Esophagus (tissue), 2 donors: ENCODE measurements at regions not wholly inside any gene's neighbourhood (a gene's known extent, or its start where the extent isn't known, plus 50 kb on each side); places are given as distances from the start of the nearest gene placed in this dataset.

ENCODE experiments used
- H3K27ac ChIP-seq, 2 donors: one replicate each; pipeline ENCODE4 v1.5.1; 2013; ENCODE audit warnings: low read depth in 2 of 2, mild to moderate bottlenecking in 2 of 2, inconsistent platforms in 1 of 2, low read length in 1 of 2, moderate library complexity in 1 of 2
- H3K27me3 ChIP-seq, 2 donors: one replicate each; pipeline ENCODE4 v1.6.1; 2013; ENCODE audit warnings: low read length in 2 of 2, control low read depth in 1 of 2, mild to moderate bottlenecking in 1 of 2; ENCODE audit not compliant: insufficient read depth in 2 of 2, control insufficient read depth in 1 of 2
- H3K36me3 ChIP-seq, 2 donors: one replicate each; pipeline ENCODE4 v1.6.1; 2013; ENCODE audit warnings: low read length in 1 of 2; ENCODE audit not compliant: control insufficient read depth in 2 of 2, insufficient read depth in 2 of 2
- H3K4me1 ChIP-seq, 2 donors: one replicate each; pipeline ENCODE4 v1.6.1; 2013; ENCODE audit warnings: low read length in 1 of 2; ENCODE audit not compliant: control insufficient read depth in 2 of 2, insufficient read depth in 2 of 2
- H3K4me3 ChIP-seq, 2 donors: one replicate each; pipeline ENCODE4 v1.5.1; 2013; ENCODE audit warnings: low read length in 2 of 2, mild to moderate bottlenecking in 2 of 2, low read depth in 1 of 2, moderate library complexity in 1 of 2
- H3K9me3 ChIP-seq, 2 donors: one replicate each; pipeline ENCODE4 v1.6.1; 2013; ENCODE audit warnings: mild to moderate bottlenecking in 2 of 2, low read depth in 1 of 2, low read length in 1 of 2, moderate library complexity in 1 of 2; ENCODE audit not compliant: control insufficient read depth in 2 of 2, insufficient read depth in 1 of 2
- WGBS, 2 donors: extraction: QIAGEN DNeasy Blood & Tissue Kit; methylation state at CpG; one replicate each; pipeline ENCODE4 v1.1.7; 2013; 5-methylcytosine and 5-hydroxymethylcytosine counted together
- donor health status: healthy with polysubstance abuse.
- donor health status: Bipolar disorder and iron deficiency.

DNA sequence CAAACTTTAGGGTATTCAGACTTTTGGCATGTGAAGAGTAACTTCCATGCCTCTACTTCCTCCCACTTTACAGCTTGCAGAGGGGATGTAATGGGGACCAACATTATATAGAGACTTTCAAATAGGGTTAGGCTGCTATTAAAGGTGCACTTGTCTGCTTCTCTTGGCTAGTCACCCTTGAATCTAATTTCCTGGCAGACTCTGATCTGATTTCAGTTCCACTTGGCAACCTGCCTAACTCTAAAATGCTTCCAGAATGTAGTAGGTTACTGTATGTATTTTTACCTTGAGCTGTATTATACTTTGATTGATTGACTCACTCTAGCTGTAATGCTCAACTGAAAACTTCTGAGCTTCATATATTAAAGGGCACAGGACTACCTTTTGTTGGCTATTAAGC lies 693.4 kb downstream of the KCTD16 start:
- Histone ChIP-seq H3K9me3 (no peaks in the 10 kb centered on the region), H3K27me3 (no peaks in the 10 kb centered on the region), H3K4me3 (no peak overlapping the region), H3K4me1 (no peaks in the 10 kb centered on the region), H3K36me3 (no peaks in the 10 kb centered on the region), H3K27ac (no peak overlapping the region)

DNA sequence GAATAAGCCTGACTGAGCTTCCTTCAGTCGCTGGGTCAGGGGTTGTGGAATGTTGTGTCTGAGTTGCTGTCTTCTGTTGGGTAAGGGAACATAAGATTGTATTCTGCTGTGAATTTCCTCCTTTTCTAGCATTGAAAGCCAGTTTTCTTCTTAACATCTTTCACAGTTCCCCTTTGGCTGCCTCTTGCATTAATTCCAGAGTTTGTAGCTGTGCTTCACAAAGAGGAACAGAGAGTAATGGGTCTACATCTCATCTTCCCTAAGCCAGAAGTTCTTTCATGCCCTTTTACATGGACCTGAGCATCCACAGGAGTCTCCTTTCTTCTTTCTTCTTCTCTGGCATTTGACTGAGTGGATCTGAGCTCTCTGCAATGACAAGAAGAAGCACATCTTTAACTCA lies 686.8 kb downstream of the KCTD16 start:
- Histone ChIP-seq H3K36me3 (no peaks in the 10 kb centered on the region), H3K27me3 (no peaks in the 10 kb centered on the region), H3K9me3 (no peaks in the 10 kb centered on the region), H3K4me1 (no peaks in the 10 kb centered on the region), H3K4me3 (no peak overlapping the region), H3K27ac (no peak overlapping the region)
- WGBS, 2 donors, result 25 to 40% methylated on average over 1 of the region's 1 CpG

- H3K4me3 ChIP-seq, result no peak overlapping the region
- 94 to 97% methylated on average over 2 of the region's 2 CpGs for WGBS, 2 donors
- H3K4me1 ChIP-seq, result no peaks in the 10 kb centered on the region
- H3K27me3 ChIP-seq, result no peaks in the 10 kb centered on the region
- H3K36me3 ChIP-seq, result no peaks in the 10 kb centered on the region
- H3K9me3 ChIP-seq, result no peaks in the 10 kb centered on the region
- H3K27ac ChIP-seq, result no peak overlapping the region
Observed at GRCh38 chr5:144844086-144844485, 673.4 kb downstream of the KCTD16 start.

- Histone ChIP-seq H3K4me1 (no peaks in the 10 kb centered on the region), H3K9me3 (no peaks in the 10 kb centered on the region), H3K27me3 (no peaks in the 10 kb centered on the region), H3K36me3 (no peaks in the 10 kb centered on the region), H3K4me3 (no peak overlapping the region), H3K27ac (no peak overlapping the region)
Observed at GRCh38 chr5:144832416-144832815, 661.7 kb downstream of the KCTD16 start.

GRCh38 chr5:144831650-144832049 lies 661.0 kb downstream of the KCTD16 start:
- Histone ChIP-seq H3K9me3 (no peaks in the 10 kb centered on the region), H3K4me1 (no peaks in the 10 kb centered on the region), H3K4me3 (no peak overlapping the region), H3K36me3 (no peaks in the 10 kb centered on the region), H3K27ac (no peak overlapping the region), H3K27me3 (no peaks in the 10 kb centered on the region)
- WGBS, 2 donors, result 85 to 89% methylated on average over 1 of the region's 1 CpG

DNA sequence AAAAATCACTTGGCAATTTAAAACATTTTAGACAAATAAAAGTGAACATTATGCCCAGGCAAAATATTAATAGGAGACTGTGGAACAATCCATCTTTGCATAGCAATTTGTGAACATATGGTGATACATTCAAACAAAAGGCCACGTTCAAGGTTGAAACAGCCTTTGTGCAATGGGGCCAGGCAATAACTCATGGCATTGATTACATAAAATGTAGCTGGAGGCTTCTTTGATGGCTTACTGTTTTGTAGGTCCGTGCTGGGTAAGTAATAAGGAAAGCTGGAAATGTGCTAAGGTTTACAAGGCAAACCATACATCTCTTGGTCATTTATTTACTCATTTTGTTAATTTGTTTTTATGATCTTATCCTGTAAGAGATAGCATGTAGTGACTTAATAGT lies 651.8 kb downstream of the KCTD16 start:
- Histone ChIP-seq H3K27ac (no peak overlapping the region), H3K9me3 (no peaks in the 10 kb centered on the region)
- 35 to 58% methylated on average over 2 of the region's 2 CpGs for WGBS, 2 donors

DNA sequence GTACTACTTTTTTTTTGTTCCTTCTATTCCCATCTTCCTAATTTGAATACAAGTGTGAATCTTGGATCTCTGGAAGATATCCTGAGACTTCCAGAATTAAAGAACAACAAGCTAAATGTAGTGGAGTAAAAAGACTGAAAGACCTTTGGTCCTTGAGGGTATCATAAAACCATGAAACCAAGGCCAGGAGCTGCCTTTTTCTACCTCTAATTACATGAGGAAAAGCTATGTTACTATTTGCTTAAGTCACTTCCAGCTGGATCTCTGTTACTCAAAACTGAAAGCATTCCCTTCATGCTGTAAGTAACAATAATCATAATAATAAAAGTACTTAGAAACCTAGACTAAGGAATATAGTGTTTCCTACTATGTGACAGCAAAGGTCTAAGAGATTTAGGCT lies 649.6 kb downstream of the KCTD16 start:
- Histone ChIP-seq H3K27me3 (no peaks in the 10 kb centered on the region), H3K9me3 (no peaks in the 10 kb centered on the region), H3K4me1 (no peaks in the 10 kb centered on the region), H3K27ac (no peak overlapping the region), H3K4me3 (no peak overlapping the region), H3K36me3 (no peaks in the 10 kb centered on the region)

More for the DNA sequence above, 651.8 kb downstream of the KCTD16 start:
- H3K4me1 ChIP-seq, result no peaks in the 10 kb centered on the region
- no peaks in the 10 kb centered on the region for H3K36me3 ChIP-seq
- no peaks in the 10 kb centered on the region for H3K27me3 ChIP-seq
- H3K4me3 ChIP-seq, result no peak overlapping the region

DNA sequence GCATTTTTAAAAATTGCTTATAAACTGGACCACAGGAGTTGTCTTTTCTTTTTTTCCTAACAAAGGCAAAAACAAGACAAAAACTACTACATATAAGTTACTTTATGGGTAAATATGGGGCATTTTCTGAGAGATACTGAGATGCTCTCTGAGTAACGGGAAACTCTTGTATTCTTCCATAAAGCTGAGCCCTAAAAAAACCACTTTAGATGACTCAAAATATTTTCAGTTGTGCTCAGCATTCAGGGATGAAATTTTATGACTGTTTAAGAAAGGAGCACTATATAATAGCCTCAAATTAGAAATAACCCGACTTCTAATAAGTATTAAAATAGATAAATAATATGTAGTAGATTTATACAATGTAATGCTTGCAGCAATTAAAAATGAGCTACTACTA lies 644.5 kb downstream of the KCTD16 start:
- H3K27ac ChIP-seq, result no peak overlapping the region
- H3K36me3 ChIP-seq, result no peaks in the 10 kb centered on the region
- no peaks in the 10 kb centered on the region for H3K4me1 ChIP-seq
- WGBS, 2 donors, result 60 to 61% methylated on average over 2 of the region's 2 CpGs
- H3K27me3 ChIP-seq, result no peaks in the 10 kb centered on the region
- no peaks in the 10 kb centered on the region for H3K9me3 ChIP-seq
- H3K4me3 ChIP-seq, result no peak overlapping the region

GRCh38 chr5:144812763-144813162 lies 642.1 kb downstream of the KCTD16 start:
- Histone ChIP-seq H3K36me3 (no peaks in the 10 kb centered on the region), H3K27ac (no peak overlapping the region), H3K4me3 (no peak overlapping the region), H3K9me3 (no peaks in the 10 kb centered on the region), H3K4me1 (no peaks in the 10 kb centered on the region), H3K27me3 (no peaks in the 10 kb centered on the region)
- 64 to 74% methylated on average over 2 of the region's 2 CpGs for WGBS, 2 donors

GRCh38 chr5:144800169-144800568 lies 629.5 kb downstream of the KCTD16 start:
- Histone ChIP-seq H3K36me3 (no peaks in the 10 kb centered on the region), H3K27ac (no peak overlapping the region), H3K9me3 (no peaks in the 10 kb centered on the region), H3K27me3 (no peaks in the 10 kb centered on the region), H3K4me3 (no peak overlapping the region), H3K4me1 (no peaks in the 10 kb centered on the region)
